ENCODE measurements at regions not wholly inside any gene's neighbourhood (a gene's known extent, or its start where the extent isn't known, plus 50 kb on each side); places are given as distances from the start of the nearest gene placed in this dataset.

DNA sequence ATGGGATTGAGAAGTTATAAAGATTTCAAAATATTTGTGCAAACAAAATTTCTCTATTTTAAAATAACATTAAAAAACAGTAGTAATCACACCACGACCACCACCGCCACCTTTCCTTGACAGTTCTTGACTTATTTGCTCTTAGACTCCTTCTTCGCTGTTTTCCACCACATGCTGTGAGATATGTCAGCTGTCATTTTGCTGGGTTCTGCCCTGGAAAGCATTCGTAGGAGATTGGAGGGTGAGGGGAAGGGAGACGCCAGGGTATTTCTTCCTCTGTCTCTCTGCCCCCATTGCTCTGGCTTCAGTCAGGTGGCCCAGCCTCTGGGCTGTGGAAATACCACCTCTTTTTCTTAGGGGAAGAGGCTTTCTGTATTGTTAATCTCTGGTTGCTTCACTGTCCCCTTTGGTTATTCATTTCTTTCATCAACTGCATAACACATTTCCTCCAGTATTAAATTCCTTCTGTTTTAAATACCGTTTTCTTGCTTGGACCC lies 186.2 kb downstream of the NEDD1 start:
- CTCF ChIA-PET = no interaction called here
- H2AFZ ChIP-seq (ENCODE audit: low read depth) = no peak overlapping the region
- H3K4me3 ChIP-seq (ENCODE audit: low read depth in 2 of 2, low read length in 1 of 2) = no peak overlapping the region
- 27% methylated on average over 6 of the region's 6 CpGs for WGBS (ENCODE audit: low lambda C conversion rate)
- no peak overlapping the region for H3K4me2 ChIP-seq
- no peaks in the 10 kb centered on the region for H4K20me1 ChIP-seq (ENCODE audit: insufficient read depth)
- H3F3A ChIP-seq (replicated peaks; ENCODE audit: insufficient read depth) = no peaks in the 10 kb centered on the region
- H3K4me1 ChIP-seq (ENCODE audit: control insufficient read depth in 1 of 2, insufficient read depth in 2 of 2, low read depth in 1 of 2, low read length in 1 of 2) = no peaks in the 10 kb centered on the region
- TF ChIP-seq MXI1 (IDR thresholded peaks at IDR 0.05; ENCODE audit: low read depth, low read length) (no peak), GATA2 (CRISPR knock-in tag; IDR thresholded peaks at IDR 0.05) (no peak), RCOR1 (IDR thresholded peaks at IDR 0.05; ENCODE audit: low read length) (no peak), CHD2 (IDR thresholded peaks at IDR 0.05; ENCODE audit: low read length, partially characterized antibody) (no peak), RFX5 (IDR thresholded peaks at IDR 0.05; ENCODE audit: low read length) (no peak), TCF12 (IDR thresholded peaks at IDR 0.05) (no peak), YY1 (IDR thresholded peaks at IDR 0.05; ENCODE audit: low read depth) (no peak), FOXJ3 (CRISPR knock-in tag; IDR thresholded peaks at IDR 0.05) (no peak), TEAD4 (IDR thresholded peaks at IDR 0.05; ENCODE audit: borderline replicate concordance, insufficient read depth) (no peak), ELF1 (IDR thresholded peaks at IDR 0.05) (no peak), TAF1 (IDR thresholded peaks at IDR 0.05; ENCODE audit: borderline replicate concordance, low read depth, low read length) (no peak), RXRA (IDR thresholded peaks at IDR 0.05; ENCODE audit: borderline replicate concordance, low read depth) (no peak)
- TF ChIP-seq, protein P1, sequence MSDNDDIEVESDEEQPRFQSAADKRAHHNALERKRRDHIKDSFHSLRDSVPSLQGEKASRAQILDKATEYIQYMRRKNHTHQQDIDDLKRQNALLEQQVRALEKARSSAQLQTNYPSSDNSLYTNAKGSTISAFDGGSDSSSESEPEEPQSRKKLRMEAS (IDR thresholded peaks at IDR 0.05; ENCODE audit: low read depth) = no peak
- TF ChIP-seq, protein P2, sequence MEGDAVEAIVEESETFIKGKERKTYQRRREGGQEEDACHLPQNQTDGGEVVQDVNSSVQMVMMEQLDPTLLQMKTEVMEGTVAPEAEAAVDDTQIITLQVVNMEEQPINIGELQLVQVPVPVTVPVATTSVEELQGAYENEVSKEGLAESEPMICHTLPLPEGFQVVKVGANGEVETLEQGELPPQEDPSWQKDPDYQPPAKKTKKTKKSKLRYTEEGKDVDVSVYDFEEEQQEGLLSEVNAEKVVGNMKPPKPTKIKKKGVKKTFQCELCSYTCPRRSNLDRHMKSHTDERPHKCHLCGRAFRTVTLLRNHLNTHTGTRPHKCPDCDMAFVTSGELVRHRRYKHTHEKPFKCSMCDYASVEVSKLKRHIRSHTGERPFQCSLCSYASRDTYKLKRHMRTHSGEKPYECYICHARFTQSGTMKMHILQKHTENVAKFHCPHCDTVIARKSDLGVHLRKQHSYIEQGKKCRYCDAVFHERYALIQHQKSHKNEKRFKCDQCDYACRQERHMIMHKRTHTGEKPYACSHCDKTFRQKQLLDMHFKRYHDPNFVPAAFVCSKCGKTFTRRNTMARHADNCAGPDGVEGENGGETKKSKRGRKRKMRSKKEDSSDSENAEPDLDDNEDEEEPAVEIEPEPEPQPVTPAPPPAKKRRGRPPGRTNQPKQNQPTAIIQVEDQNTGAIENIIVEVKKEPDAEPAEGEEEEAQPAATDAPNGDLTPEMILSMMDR (IDR thresholded peaks at IDR 0.05) = no peak
- TF ChIP-seq, protein P3, sequence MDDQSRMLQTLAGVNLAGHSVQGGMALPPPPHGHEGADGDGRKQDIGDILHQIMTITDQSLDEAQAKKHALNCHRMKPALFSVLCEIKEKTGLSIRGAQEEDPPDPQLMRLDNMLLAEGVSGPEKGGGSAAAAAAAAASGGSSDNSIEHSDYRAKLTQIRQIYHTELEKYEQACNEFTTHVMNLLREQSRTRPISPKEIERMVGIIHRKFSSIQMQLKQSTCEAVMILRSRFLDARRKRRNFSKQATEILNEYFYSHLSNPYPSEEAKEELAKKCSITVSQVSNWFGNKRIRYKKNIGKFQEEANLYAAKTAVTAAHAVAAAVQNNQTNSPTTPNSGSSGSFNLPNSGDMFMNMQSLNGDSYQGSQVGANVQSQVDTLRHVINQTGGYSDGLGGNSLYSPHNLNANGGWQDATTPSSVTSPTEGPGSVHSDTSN (IDR thresholded peaks at IDR 0.05) = no peak
- H3K27ac ChIP-seq (ENCODE audit: low read depth in 2 of 2, low read length in 1 of 2) = no peak overlapping the region
- no peaks in the 10 kb centered on the region for H3K9me3 ChIP-seq
- POLR2A ChIA-PET = no interaction called here
- DNase-seq = no peak
- H3K27me3 ChIP-seq (ENCODE audit: insufficient read depth) = no peaks in the 10 kb centered on the region
- H3K9ac ChIP-seq = no peak overlapping the region
- no peaks in the 10 kb centered on the region for H3K36me3 ChIP-seq (replicated peaks in 1 of 2; ENCODE audit: control insufficient read depth in 1 of 2, insufficient read depth in 2 of 2, low read length in 1 of 2)
- no peaks in the 10 kb centered on the region for H3K79me2 ChIP-seq (ENCODE audit: insufficient read depth)
- no peaks in the 10 kb centered on the region for H3K9me2 ChIP-seq

DNA sequence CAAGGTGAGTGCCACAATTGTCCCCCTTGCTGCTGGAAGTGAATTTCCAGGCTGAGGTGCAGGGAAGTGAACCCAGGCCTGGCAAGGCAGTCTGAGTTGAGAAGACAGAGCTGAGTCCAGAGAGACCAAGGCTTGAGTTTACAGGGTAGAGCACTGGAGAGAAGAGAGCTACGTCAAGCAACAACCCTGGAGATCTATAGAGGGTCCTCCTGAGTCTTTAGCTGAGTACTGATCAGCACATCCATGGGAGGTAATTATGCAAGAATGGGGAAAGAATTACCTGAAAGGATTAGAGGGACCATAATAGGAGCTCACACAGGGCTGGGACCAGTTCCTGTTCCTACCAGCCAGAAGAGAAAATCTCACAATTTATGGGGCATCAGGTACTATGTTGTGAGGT lies 190.7 kb downstream of the NEDD1 start:
- 0% methylated on average over 1 of the region's 1 CpG for WGBS (ENCODE audit: low lambda C conversion rate)
- TF ChIP-seq MXI1 (IDR thresholded peaks at IDR 0.05; ENCODE audit: low read depth, low read length) = no peak
- no peak for TF ChIP-seq MEF2A (IDR thresholded peaks at IDR 0.05; ENCODE audit: borderline replicate concordance, low read depth)
- no peak for TF ChIP-seq EZH2phosphoT487 (IDR thresholded peaks at IDR 0.05; ENCODE audit: borderline replicate concordance, low read depth)
- no peak for TF ChIP-seq TCF12 (IDR thresholded peaks at IDR 0.05)
- no peak for TF ChIP-seq SIN3A (IDR thresholded peaks at IDR 0.05; ENCODE audit: borderline replicate concordance, low read depth, low read length)
- TF ChIP-seq, protein P4, sequence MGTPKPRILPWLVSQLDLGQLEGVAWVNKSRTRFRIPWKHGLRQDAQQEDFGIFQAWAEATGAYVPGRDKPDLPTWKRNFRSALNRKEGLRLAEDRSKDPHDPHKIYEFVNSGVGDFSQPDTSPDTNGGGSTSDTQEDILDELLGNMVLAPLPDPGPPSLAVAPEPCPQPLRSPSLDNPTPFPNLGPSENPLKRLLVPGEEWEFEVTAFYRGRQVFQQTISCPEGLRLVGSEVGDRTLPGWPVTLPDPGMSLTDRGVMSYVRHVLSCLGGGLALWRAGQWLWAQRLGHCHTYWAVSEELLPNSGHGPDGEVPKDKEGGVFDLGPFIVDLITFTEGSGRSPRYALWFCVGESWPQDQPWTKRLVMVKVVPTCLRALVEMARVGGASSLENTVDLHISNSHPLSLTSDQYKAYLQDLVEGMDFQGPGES (IDR thresholded peaks at IDR 0.05; ENCODE audit: low read depth, low read length) = no peak
- TF ChIP-seq FOSL2 (IDR thresholded peaks at IDR 0.05; ENCODE audit: borderline replicate concordance, low read depth) = no peak
- no peak for TF ChIP-seq YY1 (IDR thresholded peaks at IDR 0.05; ENCODE audit: low read depth)
- TF ChIP-seq RFX5 (IDR thresholded peaks at IDR 0.05; ENCODE audit: low read length) = no peak
- TF ChIP-seq NRF1 (IDR thresholded peaks at IDR 0.05; ENCODE audit: low read depth, low read length) = no peak
- TF ChIP-seq, protein P5, sequence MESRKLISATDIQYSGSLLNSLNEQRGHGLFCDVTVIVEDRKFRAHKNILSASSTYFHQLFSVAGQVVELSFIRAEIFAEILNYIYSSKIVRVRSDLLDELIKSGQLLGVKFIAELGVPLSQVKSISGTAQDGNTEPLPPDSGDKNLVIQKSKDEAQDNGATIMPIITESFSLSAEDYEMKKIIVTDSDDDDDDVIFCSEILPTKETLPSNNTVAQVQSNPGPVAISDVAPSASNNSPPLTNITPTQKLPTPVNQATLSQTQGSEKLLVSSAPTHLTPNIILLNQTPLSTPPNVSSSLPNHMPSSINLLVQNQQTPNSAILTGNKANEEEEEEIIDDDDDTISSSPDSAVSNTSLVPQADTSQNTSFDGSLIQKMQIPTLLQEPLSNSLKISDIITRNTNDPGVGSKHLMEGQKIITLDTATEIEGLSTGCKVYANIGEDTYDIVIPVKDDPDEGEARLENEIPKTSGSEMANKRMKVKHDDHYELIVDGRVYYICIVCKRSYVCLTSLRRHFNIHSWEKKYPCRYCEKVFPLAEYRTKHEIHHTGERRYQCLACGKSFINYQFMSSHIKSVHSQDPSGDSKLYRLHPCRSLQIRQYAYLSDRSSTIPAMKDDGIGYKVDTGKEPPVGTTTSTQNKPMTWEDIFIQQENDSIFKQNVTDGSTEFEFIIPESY (IDR thresholded peaks at IDR 0.05; ENCODE audit: borderline replicate concordance, low read depth) = no peak

More for the DNA sequence above, 190.7 kb downstream of the NEDD1 start:
- Histone ChIP-seq H3K9ac (no peak overlapping the region), H3K9me3 (no peaks in the 10 kb centered on the region), H4K20me1 (ENCODE audit: insufficient read depth) (no peaks in the 10 kb centered on the region), H3K79me2 (ENCODE audit: insufficient read depth) (no peaks in the 10 kb centered on the region), H3K27ac (ENCODE audit: low read depth in 2 of 2, low read length in 1 of 2) (no peak overlapping the region), H3K27me3 (ENCODE audit: insufficient read depth) (no peaks in the 10 kb centered on the region), H3K36me3 (replicated peaks in 1 of 2; ENCODE audit: control insufficient read depth in 1 of 2, insufficient read depth in 2 of 2, low read length in 1 of 2) (no peaks in the 10 kb centered on the region), H3K9me2 (no peaks in the 10 kb centered on the region), H3K4me3 (ENCODE audit: low read depth in 2 of 2, low read length in 1 of 2) (no peak overlapping the region), H3K4me1 (ENCODE audit: control insufficient read depth in 1 of 2, insufficient read depth in 2 of 2, low read depth in 1 of 2, low read length in 1 of 2) (no peaks in the 10 kb centered on the region), H3F3A (replicated peaks; ENCODE audit: insufficient read depth) (no peaks in the 10 kb centered on the region), H2AFZ (ENCODE audit: low read depth) (no peak overlapping the region), H3K4me2 (no peak overlapping the region)
- no peak for DNase-seq
- CTCF ChIA-PET = no interaction called here
- POLR2A ChIA-PET = no interaction called here
